ENCODE measurements at regions not wholly inside any gene's neighbourhood (a gene's known extent, or its start where the extent isn't known, plus 50 kb on each side); places are given as distances from the start of the nearest gene placed in this dataset.

DNA sequence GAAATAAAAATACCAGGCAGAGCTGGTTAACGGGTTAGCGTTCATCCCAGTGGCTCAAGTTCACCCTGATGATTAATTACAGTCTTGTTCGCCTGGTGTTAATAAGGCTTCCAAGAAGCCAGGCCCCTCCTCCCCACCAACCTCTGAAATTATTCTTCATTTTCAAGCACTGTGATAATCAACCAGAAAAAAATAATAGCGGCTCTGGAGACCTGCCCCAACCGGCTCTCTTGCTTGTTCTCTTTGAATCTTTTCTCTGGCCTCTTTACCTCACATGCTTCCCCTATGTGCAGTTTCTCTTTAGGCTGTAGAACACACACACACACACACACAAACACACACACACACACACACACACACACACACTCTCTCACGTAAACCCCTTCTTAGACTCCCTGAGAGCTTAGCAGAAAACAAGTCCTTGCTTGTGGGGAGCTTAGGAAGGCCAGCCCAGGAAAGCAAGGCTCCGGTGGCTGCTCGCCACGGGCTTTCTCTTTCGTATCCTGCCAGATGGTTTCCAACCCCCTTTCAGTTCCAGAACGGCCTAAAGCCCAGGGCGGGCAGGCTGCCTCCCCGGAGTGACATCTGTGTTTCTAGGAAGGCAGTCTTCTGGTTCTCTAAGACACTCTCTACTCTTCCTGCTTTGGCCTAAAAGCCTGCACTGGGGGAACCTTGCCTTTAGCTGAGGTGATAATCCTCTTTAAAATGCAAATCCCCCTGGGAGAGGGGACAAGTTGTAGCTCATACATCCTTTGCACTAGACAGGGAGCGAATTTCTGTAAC lies 106.4 kb upstream of the SESN3 start:
- no peaks in the 10 kb centered on the region for H3K36me3 ChIP-seq
- TF ChIP-seq CTCF (IDR thresholded peaks at IDR 0.05; ENCODE audit: low read depth, low read length), result no peak
- DNase-seq (ENCODE audit: low read depth in 1 of 2, low spot score in 1 of 2), result peak; percentile 35 to 82
- H3K4me1 ChIP-seq (ENCODE audit: low read depth), result peaks cover 34% of the 10 kb centered on the region
- H3K27me3 ChIP-seq, result no peaks in the 10 kb centered on the region
- no peak overlapping the region for H3K4me3 ChIP-seq
- peak overlapping the region; percentile 75 for H3K27ac ChIP-seq
- H3K9me3 ChIP-seq (ENCODE audit: low read depth), result no peaks in the 10 kb centered on the region

GRCh38 chr11:95335989-95336388 lies 105.0 kb upstream of the SESN3 start:
- Histone ChIP-seq H3K4me3 (no peak overlapping the region), H3K4me1 (ENCODE audit: low read depth) (peaks cover 34% of the 10 kb centered on the region), H3K27me3 (no peaks in the 10 kb centered on the region), H3K27ac (no peak overlapping the region), H3K9me3 (ENCODE audit: low read depth) (no peaks in the 10 kb centered on the region), H3K36me3 (no peaks in the 10 kb centered on the region)
- no peak for TF ChIP-seq CTCF (IDR thresholded peaks at IDR 0.05; ENCODE audit: low read depth, low read length)
- DNase-seq (ENCODE audit: low read depth in 1 of 2, low spot score in 1 of 2), result no peak

DNA sequence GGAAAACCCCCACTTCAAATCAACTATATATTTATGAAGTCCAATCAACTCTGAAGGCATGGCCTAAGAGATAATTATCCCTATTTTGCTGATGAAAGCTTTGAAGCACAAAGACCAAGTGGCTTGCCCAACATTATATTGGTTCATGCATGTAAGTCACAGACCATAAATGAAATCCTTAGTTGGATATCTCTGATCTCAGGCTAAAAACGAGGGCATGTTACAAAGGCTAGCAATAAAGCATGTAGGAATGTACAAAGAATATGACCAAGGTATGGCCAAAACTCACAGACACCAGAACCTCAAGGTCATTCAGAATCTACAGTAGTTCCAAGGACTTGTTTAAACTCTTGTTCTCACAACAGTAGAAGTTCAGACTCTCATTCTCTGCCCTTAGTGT lies 100.2 kb upstream of the SESN3 start:
- TF ChIP-seq CTCF (IDR thresholded peaks at IDR 0.05; ENCODE audit: low read depth, low read length), result no peak
- H3K9me3 ChIP-seq (ENCODE audit: low read depth), result no peaks in the 10 kb centered on the region
- DNase-seq (ENCODE audit: low read depth in 1 of 2, low spot score in 1 of 2), result no peak
- H3K4me1 ChIP-seq (ENCODE audit: low read depth), result no peaks in the 10 kb centered on the region
- H3K36me3 ChIP-seq, result no peaks in the 10 kb centered on the region
- no peaks in the 10 kb centered on the region for H3K27me3 ChIP-seq
- H3K4me3 ChIP-seq, result no peak overlapping the region
- no peak overlapping the region for H3K27ac ChIP-seq

DNA sequence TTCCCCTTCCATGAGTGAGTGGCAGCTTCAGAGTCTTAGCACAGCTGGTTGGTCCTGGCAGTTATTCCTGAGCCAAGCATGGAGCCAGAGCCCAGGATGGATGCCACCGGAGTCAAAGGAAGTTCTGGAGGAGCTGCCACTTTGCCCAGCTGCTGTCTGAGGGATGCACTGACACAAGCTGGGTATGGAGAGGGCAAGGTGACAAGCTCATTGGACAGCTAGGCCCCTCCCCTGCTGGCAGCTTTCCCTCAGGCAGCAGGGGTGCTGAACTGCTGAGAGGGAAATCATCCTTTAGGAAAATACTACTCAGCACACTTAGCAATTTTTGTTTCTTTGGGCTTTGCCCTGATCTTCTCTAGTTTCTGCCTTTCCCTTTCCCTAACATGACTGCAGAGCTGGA lies 99.3 kb upstream of the SESN3 start:
- no peaks in the 10 kb centered on the region for H3K36me3 ChIP-seq
- no peaks in the 10 kb centered on the region for H3K27me3 ChIP-seq
- no peak for TF ChIP-seq CTCF (IDR thresholded peaks at IDR 0.05; ENCODE audit: low read depth, low read length)
- DNase-seq (ENCODE audit: low read depth in 1 of 2, low spot score in 1 of 2), result no peak
- H3K4me3 ChIP-seq, result no peak overlapping the region
- no peaks in the 10 kb centered on the region for H3K4me1 ChIP-seq (ENCODE audit: low read depth)
- H3K9me3 ChIP-seq (ENCODE audit: low read depth), result no peaks in the 10 kb centered on the region
- H3K27ac ChIP-seq, result no peak overlapping the region

- no peak for TF ChIP-seq CTCF (IDR thresholded peaks at IDR 0.05; ENCODE audit: low read depth, low read length)
- no peaks in the 10 kb centered on the region for H3K9me3 ChIP-seq (ENCODE audit: low read depth)
- H3K4me1 ChIP-seq (ENCODE audit: low read depth), result no peaks in the 10 kb centered on the region
- no peak for DNase-seq (ENCODE audit: low read depth in 1 of 2, low spot score in 1 of 2)
- H3K27ac ChIP-seq, result no peak overlapping the region
- no peaks in the 10 kb centered on the region for H3K27me3 ChIP-seq
- no peak overlapping the region for H3K4me3 ChIP-seq
- no peaks in the 10 kb centered on the region for H3K36me3 ChIP-seq
Measured at GRCh38 chr11:95327273-95327948, 96.4 kb upstream of the SESN3 start.
